Upper lobe of left lung (tissue), 4 donors: ENCODE measurements at regions not wholly inside any gene's neighbourhood (a gene's known extent, or its start where the extent isn't known, plus 50 kb on each side); places are given as distances from the start of the nearest gene placed in this dataset.

Experiments
- CTCF ChIP-seq, 6 experiments: fragments of 450-650 bp in 4 of 6; fragments of 200-600 bp in 2 of 6; sonication (generic) in 2 of 6; IDR thresholded peaks; one replicate each; pipeline ENCODE4 v1.5.1; 2016 to 2019; ENCODE audit warnings: antibody characterized with exemption in 6 of 6
- EP300 ChIP-seq, 4 donors: sonication (generic); formaldehyde crosslinking; IDR thresholded peaks; one replicate each; pipeline ENCODE4 v1.5.1; 2017; ENCODE audit warnings: antibody characterized with exemption in 4 of 4, control low read depth in 2 of 4
- POLR2A ChIP-seq, 4 donors: fragments of 450-650 bp; IDR thresholded peaks; one replicate each; pipeline ENCODE4 v1.5.1; 2016 to 2017; ENCODE audit warnings: antibody characterized with exemption in 4 of 4, mild to moderate bottlenecking in 2 of 4
- POLR2AphosphoS5 ChIP-seq, 2 donors: sonication (generic); formaldehyde crosslinking; IDR thresholded peaks; one replicate each; pipeline ENCODE4 v1.5.1; 2017; ENCODE audit warnings: antibody characterized with exemption in 2 of 2

- TF ChIP-seq EP300 (IDR thresholded peaks at IDR 0.05) (no peak), CTCF (IDR thresholded peaks at IDR 0.05) (no peak), POLR2AphosphoS5 (IDR thresholded peaks at IDR 0.05) (no peak), POLR2A (IDR thresholded peaks at IDR 0.05) (no peak)
Measured at GRCh38 chrX:35499071-35499862, 298.9 kb upstream of the MAGEB16 start.
